ENCODE measurements at regions not wholly inside any gene's neighbourhood (a gene's known extent, or its start where the extent isn't known, plus 50 kb on each side); places are given as distances from the start of the nearest gene placed in this dataset.

DNA sequence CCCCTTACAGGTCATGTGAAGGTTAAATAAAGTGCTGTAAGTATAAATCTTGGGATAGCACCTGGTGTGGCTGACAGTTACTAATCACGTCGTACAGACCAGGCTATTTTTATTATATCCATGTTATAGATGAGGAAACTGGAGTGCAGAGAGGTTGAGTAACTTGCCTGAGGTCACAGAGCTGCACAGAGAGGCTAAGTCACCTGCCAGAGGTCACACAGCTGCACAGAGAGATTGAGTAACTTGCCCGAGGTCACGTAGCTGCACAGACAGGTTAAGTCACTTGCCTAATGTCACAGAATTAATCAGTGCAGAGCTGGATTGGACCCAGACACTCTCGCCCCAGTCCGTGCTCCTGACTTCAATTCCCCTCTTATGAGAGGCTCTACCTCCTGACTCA, 171.5 kb downstream of the NUP210 start:
- no CpG with 5 or more reads among the region's 6 CpGs for WGBS (ENCODE audit: insufficient coverage, low lambda C conversion rate)
- H3K4me1 ChIP-seq (ENCODE audit: control insufficient read depth, insufficient read depth, low read length): no peaks in the 10 kb centered on the region
- H3K27ac ChIP-seq (ENCODE audit: low read length): no peak overlapping the region
- H3K27me3 ChIP-seq (ENCODE audit: control insufficient read depth, insufficient read depth, low read length): peaks cover 3% of the 10 kb centered on the region
- no peaks in the 10 kb centered on the region for H3K9me3 ChIP-seq (ENCODE audit: control insufficient read depth, low read depth, low read length)
- no peak for DNase-seq
- no peaks in the 10 kb centered on the region for H3K36me3 ChIP-seq (ENCODE audit: control insufficient read depth, insufficient read depth, low read length)
- H3K4me3 ChIP-seq (ENCODE audit: low read length): no peak overlapping the region

DNA sequence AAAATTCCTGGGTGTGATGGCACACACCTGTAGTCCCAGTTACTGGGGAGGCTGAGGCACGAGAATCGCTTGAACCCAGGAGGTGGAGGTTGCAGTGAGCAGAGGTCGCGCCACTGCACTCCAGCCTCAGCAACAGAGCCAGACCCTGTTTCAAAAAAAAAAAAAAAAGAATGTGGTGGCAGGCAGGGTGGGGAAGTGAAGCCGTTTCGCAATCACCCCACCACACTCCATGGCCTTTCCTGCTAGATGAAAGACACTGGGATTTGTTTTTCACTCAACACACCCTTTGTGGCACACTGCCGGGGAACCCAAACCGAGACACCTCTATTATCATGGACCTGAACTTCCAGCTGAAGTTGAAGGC, 172.4 kb upstream of the IQSEC1 start:
- Histone ChIP-seq H3K4me1 (ENCODE audit: control insufficient read depth, insufficient read depth, low read length) (no peaks in the 10 kb centered on the region), H3K36me3 (ENCODE audit: control insufficient read depth, insufficient read depth, low read length) (no peaks in the 10 kb centered on the region), H3K27me3 (ENCODE audit: control insufficient read depth, insufficient read depth, low read length) (peaks cover 4% of the 10 kb centered on the region), H3K27ac (ENCODE audit: low read length) (no peak overlapping the region), H3K4me3 (ENCODE audit: low read length) (no peak overlapping the region), H3K9me3 (ENCODE audit: control insufficient read depth, low read depth, low read length) (no peaks in the 10 kb centered on the region)
- DNase-seq: no peak
- no CpG with 5 or more reads among the region's 8 CpGs for WGBS (ENCODE audit: insufficient coverage, low lambda C conversion rate)

DNA sequence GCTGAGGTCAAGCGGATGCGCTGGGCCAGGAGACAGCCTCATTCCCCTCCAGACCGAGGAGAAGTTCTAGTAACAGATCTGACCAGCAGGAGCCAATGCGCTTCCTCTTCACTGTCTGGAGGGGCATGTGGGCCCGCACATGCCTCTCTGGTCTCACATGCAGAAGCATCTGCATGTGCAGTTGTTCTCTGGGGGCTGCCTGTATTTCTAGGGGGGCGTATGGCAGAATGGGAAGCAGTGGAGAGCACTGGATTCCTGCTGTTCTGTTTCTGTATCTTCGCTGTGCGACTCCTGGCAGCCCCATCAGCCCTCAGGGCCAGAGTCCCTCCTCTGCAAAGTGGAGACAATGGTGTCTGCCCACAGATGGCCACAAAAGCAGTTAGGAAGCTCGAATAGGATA, 170.4 kb upstream of the IQSEC1 start:
- Histone ChIP-seq H3K27ac (ENCODE audit: low read length) (no peak overlapping the region), H3K9me3 (ENCODE audit: control insufficient read depth, low read depth, low read length) (no peaks in the 10 kb centered on the region), H3K36me3 (ENCODE audit: control insufficient read depth, insufficient read depth, low read length) (no peaks in the 10 kb centered on the region), H3K4me3 (ENCODE audit: low read length) (no peak overlapping the region), H3K27me3 (ENCODE audit: control insufficient read depth, insufficient read depth, low read length) (peaks cover 4% of the 10 kb centered on the region), H3K4me1 (ENCODE audit: control insufficient read depth, insufficient read depth, low read length) (no peaks in the 10 kb centered on the region)
- WGBS (ENCODE audit: insufficient coverage, low lambda C conversion rate): no CpG with 5 or more reads among the region's 9 CpGs
- DNase-seq: no peak

DNA sequence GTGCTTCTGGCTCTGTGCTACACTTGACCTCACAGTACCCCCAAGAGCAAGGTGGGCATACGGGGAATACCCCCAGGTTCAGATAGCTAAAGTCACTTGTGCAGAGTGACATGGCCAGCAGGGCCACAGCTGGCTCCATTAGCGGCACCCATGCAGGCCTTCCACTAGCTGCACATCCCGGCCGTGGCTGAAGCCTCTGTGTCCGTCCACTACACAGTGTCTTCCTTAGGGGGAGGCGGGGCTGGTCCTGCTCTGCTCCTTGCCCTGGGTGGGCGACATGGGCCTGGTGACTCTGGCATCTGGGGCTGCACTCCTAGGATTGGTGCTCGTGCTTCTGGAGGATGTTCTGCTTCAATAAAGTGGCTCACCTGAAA, 169.1 kb upstream of the IQSEC1 start:
- H3K9me3 ChIP-seq (ENCODE audit: control insufficient read depth, low read depth, low read length): no peaks in the 10 kb centered on the region
- H3K4me1 ChIP-seq (ENCODE audit: control insufficient read depth, insufficient read depth, low read length): no peaks in the 10 kb centered on the region
- no peak overlapping the region for H3K4me3 ChIP-seq (ENCODE audit: low read length)
- no peak for DNase-seq
- no peak overlapping the region for H3K27ac ChIP-seq (ENCODE audit: low read length)
- no peaks in the 10 kb centered on the region for H3K36me3 ChIP-seq (ENCODE audit: control insufficient read depth, insufficient read depth, low read length)
- H3K27me3 ChIP-seq (ENCODE audit: control insufficient read depth, insufficient read depth, low read length): peaks cover 4% of the 10 kb centered on the region
- no CpG with 5 or more reads among the region's 8 CpGs for WGBS (ENCODE audit: insufficient coverage, low lambda C conversion rate)

DNA sequence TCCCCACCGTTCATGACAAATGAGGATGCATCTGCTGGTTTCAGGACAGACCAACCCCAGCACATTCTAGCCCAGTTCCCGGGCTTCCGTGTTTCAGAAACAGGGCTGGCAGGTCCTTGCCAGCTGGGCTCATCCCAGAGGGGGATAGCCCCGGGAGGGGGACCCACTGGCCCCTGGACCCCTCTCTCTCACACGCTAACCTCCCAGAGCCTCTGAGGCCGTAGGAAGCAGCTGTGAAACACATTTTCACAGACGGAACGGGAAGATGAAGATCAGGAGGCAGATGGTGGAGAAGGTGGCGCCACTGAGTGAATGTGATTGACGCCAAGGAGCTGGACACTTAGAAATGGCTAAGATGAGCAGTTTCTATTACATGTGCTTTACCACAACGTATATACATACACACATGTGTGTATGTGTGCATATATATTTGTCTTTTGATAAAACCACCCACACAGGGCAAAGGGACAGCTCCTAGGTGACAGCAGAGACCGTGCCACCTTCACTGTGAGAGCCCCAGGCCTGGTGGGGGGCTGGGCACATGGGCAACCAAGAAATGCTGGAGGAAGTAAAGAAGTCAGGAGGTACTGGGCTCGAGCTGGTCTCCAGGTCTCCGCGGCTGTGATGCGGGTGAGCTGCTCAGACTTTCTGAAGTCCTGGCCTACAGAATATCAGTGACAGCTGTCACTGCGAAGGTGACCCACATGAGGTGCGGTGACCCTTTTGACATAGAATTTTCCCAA, 168.6 kb upstream of the IQSEC1 start:
- Histone ChIP-seq H3K9me3 (ENCODE audit: control insufficient read depth, low read depth, low read length) (no peaks in the 10 kb centered on the region), H3K27ac (ENCODE audit: low read length) (no peak overlapping the region), H3K4me1 (ENCODE audit: control insufficient read depth, insufficient read depth, low read length) (no peaks in the 10 kb centered on the region), H3K36me3 (ENCODE audit: control insufficient read depth, insufficient read depth, low read length) (no peaks in the 10 kb centered on the region), H3K27me3 (ENCODE audit: control insufficient read depth, insufficient read depth, low read length) (peaks cover 4% of the 10 kb centered on the region), H3K4me3 (ENCODE audit: low read length) (no peak overlapping the region)
- no peak for DNase-seq
- no CpG with 5 or more reads among the region's 18 CpGs for WGBS (ENCODE audit: insufficient coverage, low lambda C conversion rate)

DNA sequence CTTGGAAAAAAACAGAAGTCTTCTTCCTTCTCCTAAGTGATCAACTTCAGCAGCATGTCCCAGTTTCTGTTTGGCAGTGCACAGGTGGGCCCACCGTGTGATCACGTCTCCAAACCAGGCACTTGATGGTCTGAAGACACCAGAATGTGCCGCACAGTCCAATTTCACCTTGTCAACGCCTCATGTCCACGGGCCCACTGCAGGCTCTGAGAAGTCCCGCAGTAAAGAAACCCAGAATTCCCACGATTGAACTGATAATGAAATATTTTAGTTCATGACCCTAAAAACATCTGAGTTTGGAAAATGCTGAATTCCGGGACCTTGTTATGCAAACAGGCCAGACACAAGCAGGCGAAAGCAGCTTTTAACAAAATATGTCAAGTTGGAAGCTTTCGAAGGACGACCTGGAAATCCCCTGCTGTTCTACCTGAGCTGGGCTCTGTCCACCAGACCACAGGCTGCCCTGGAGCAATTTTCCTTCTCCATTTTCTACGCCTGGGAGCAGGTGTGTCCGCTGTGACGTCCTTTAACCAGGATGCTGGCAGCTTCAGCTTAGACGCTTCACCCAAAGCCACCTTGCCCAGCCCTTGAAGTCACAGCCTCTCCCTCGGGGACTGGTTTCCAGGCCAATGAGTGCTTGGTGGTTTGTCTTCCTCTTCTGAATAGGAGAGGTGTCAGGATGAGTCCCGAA, 167.8 kb upstream of the IQSEC1 start:
- Histone ChIP-seq H3K27ac (ENCODE audit: low read length) (no peak overlapping the region), H3K27me3 (ENCODE audit: control insufficient read depth, insufficient read depth, low read length) (peaks cover 8% of the 10 kb centered on the region), H3K4me3 (ENCODE audit: low read length) (no peak overlapping the region), H3K9me3 (ENCODE audit: control insufficient read depth, low read depth, low read length) (no peaks in the 10 kb centered on the region), H3K36me3 (ENCODE audit: control insufficient read depth, insufficient read depth, low read length) (no peaks in the 10 kb centered on the region), H3K4me1 (ENCODE audit: control insufficient read depth, insufficient read depth, low read length) (no peaks in the 10 kb centered on the region)
- WGBS (ENCODE audit: insufficient coverage, low lambda C conversion rate): 100% methylated on average over 1 of the region's 17 CpGs
- DNase-seq: no peak

DNA sequence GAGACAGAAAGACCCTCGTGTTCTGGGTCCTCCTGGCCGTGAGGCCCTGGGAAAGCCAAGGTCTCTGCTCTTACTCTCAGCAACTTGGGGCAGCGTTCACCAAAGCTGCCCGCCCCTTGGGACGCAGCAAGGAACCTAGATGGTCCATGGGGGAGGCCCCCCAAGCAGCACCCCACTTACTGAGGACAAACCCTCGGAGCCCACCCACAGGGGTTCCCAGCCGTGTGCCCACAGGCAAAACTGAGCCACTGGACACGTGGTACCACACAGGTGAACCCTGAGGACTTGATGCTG, 166.2 kb upstream of the IQSEC1 start:
- no peak for DNase-seq
- no CpG with 5 or more reads among the region's 8 CpGs for WGBS (ENCODE audit: insufficient coverage, low lambda C conversion rate)
- peaks cover 18% of the 10 kb centered on the region for H3K27me3 ChIP-seq (ENCODE audit: control insufficient read depth, insufficient read depth, low read length)
- no peaks in the 10 kb centered on the region for H3K36me3 ChIP-seq (ENCODE audit: control insufficient read depth, insufficient read depth, low read length)
- no peaks in the 10 kb centered on the region for H3K9me3 ChIP-seq (ENCODE audit: control insufficient read depth, low read depth, low read length)
- no peak overlapping the region for H3K4me3 ChIP-seq (ENCODE audit: low read length)
- no peaks in the 10 kb centered on the region for H3K4me1 ChIP-seq (ENCODE audit: control insufficient read depth, insufficient read depth, low read length)
- no peak overlapping the region for H3K27ac ChIP-seq (ENCODE audit: low read length)

DNA sequence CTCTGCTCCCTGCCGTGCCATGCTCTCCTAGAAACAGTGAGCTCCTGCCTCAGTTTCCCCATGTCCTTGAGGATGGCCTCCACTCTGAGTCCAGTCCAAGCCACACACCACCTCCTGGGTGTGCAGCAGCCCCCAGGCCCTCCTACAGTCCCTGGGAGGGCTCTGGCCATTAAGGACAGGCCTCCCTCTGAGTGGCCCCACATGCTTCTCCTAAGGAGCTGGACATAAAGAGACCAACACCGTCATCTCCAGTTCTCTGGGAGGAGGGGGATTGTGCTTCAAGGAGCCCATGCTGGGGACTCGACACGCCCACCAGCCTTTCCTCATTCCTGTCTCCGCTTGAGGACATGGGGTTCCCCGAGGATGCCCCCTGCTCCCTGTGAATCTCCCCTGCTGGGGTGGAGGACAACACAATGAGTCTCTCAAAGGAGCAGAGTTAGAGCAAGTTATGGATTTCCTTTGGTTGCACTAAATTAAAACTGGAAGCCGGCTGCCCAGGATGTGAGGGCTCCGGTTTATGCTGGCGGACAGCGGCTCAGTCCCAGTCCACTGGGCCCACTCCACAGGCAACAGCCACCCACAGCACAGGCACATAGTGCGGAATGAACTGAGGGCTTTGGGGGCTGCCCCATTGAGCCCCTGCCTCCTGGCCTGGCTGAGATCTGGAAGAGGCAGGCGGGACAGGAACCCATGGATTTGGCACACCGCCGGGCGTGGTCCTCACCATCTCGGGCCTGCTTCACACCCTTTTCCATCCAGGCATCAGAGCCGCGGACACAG, 165.6 kb upstream of the IQSEC1 start:
- H3K27me3 ChIP-seq (ENCODE audit: control insufficient read depth, insufficient read depth, low read length): peaks cover 23% of the 10 kb centered on the region
- no peaks in the 10 kb centered on the region for H3K4me1 ChIP-seq (ENCODE audit: control insufficient read depth, insufficient read depth, low read length)
- H3K36me3 ChIP-seq (ENCODE audit: control insufficient read depth, insufficient read depth, low read length): no peaks in the 10 kb centered on the region
- no peak for DNase-seq
- H3K27ac ChIP-seq (ENCODE audit: low read length): no peak overlapping the region
- WGBS (ENCODE audit: insufficient coverage, low lambda C conversion rate): no CpG with 5 or more reads among the region's 18 CpGs
- H3K4me3 ChIP-seq (ENCODE audit: low read length): no peak overlapping the region
- H3K9me3 ChIP-seq (ENCODE audit: control insufficient read depth, low read depth, low read length): no peaks in the 10 kb centered on the region

DNA sequence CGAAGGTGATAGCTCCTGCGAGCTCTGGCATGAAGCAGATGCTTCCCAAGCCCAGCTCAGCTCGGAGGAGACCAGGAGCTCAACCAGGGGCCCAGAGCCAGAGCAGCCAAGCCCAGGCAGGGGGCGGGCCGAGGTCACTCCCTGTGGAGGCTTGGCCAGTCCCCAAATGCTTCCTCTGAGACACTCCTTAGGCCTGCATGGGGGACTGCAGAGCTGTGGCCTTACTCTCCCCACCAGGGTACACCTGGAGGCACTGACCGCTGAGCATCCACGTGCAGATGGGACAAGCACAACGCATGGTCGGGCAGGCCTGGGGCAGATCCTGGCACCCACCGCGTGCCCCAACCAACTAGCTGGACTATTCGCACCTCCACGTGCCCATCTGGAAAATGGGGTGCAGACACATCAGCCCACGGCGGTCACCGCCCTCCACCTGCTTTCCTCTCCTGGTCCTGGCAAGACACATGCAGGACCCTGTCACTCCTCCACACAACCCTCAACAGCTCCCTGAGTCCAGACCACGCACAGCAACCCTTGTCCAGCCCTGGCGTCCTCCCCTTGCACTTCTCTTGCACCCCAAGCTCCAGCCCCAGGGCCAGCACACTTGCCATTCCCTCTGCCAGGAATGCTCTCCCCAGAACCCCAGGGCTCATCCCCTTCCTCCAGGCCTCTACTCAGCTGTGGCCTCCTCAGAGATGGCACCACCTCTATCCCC, 164.7 kb upstream of the IQSEC1 start:
- Histone ChIP-seq H3K36me3 (ENCODE audit: control insufficient read depth, insufficient read depth, low read length) (no peaks in the 10 kb centered on the region), H3K9me3 (ENCODE audit: control insufficient read depth, low read depth, low read length) (no peaks in the 10 kb centered on the region), H3K27me3 (ENCODE audit: control insufficient read depth, insufficient read depth, low read length) (peaks cover 24% of the 10 kb centered on the region), H3K4me1 (ENCODE audit: control insufficient read depth, insufficient read depth, low read length) (no peaks in the 10 kb centered on the region), H3K4me3 (ENCODE audit: low read length) (no peak overlapping the region), H3K27ac (ENCODE audit: low read length) (no peak overlapping the region)
- WGBS (ENCODE audit: insufficient coverage, low lambda C conversion rate): no CpG with 5 or more reads among the region's 18 CpGs
- no peak for DNase-seq

DNA sequence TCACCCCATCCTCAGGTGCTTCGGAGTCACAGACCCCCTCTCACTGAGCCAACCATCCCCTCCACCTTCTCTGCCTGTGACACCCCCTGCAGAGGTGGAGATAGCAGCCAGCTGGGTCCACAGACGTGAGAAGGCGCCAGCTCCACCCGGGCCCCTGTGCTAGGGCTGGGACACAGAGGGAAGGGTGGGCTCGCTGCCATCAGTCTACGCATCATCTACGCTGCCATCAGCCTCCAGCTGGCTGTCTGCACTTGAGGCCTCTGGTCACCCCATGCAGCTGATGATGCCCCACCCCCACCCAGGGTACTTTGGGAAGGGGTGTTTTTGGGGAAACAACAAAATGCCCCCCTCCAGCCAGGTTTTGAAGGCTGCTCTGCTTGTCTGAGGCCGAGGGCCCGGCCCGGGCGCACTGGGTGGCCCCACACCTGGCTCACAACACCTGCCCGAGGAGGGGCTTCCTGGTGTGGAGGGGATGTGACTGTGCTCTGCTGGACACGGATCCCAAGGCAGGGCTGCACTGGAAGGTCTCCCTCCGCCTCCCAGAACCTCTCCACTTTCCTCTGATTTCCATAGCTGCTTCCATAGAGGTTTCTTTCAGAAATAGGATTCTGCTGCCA, 163.4 kb upstream of the IQSEC1 start:
- no peak for DNase-seq
- Histone ChIP-seq H3K36me3 (ENCODE audit: control insufficient read depth, insufficient read depth, low read length) (no peaks in the 10 kb centered on the region), H3K27me3 (ENCODE audit: control insufficient read depth, insufficient read depth, low read length) (peaks cover 31% of the 10 kb centered on the region), H3K27ac (ENCODE audit: low read length) (no peak overlapping the region), H3K9me3 (ENCODE audit: control insufficient read depth, low read depth, low read length) (no peaks in the 10 kb centered on the region), H3K4me3 (ENCODE audit: low read length) (no peak overlapping the region), H3K4me1 (ENCODE audit: control insufficient read depth, insufficient read depth, low read length) (no peaks in the 10 kb centered on the region)
- WGBS (ENCODE audit: insufficient coverage, low lambda C conversion rate): no CpG with 5 or more reads among the region's 14 CpGs

All from large intestine (tissue), 3 donors.